GM12878 (cell line): ENCODE measurements at regions not wholly inside any gene's neighbourhood (a gene's known extent, or its start where the extent isn't known, plus 50 kb on each side); places are given as distances from the start of the nearest gene placed in this dataset.

Source experiments
- ATAC-seq: fragments of 200-7000 bp; cut with Tn5 transposase; 3 replicates; pipeline ENCODE4 v1.9.1; 2020; ENCODE audit warnings: mild to moderate bottlenecking, moderate library complexity
- BruUV-seq: library from RNA; stranded (reverse); fragments of 400-500 nt; replicated peaks from 2 replicates; lab custom pipeline; 2021; lab: Mats Ljungman, UMichigan
- CTCF ChIA-PET: fragments of 300-600 bp; sonication (Branson Sonifier 250); formaldehyde crosslinking; extraction: SDS; loops from one replicate; lab custom pipeline; 2021; ENCODE audit warnings: inconsistent platforms; lab: Yijun Ruan, JAX
- POLR2A ChIA-PET: fragments of 350-600 bp; formaldehyde crosslinking; extraction: SDS; loops from one replicate; lab custom pipeline; 2021; ENCODE audit warnings: inconsistent platforms; lab: Charles Lee
- RAD21 ChIA-PET: fragments of 300-600 bp; sonication (Branson Sonifier 250); formaldehyde crosslinking; loops from one replicate; lab custom pipeline; 2023; ENCODE audit warnings: antibody characterized with exemption; ENCODE audit not compliant: unreplicated experiment; lab: Charles Lee
- SMC1A ChIA-PET: fragments of 300-600 bp; sonication (Branson Sonifier 250); formaldehyde crosslinking; loops from one replicate; lab custom pipeline; 2023; ENCODE audit not compliant: unreplicated experiment, uncharacterized antibody; lab: Charles Lee
- DNase-seq: peaks from one replicate; pipeline ENCODE4 v3.0.0-alpha.2; 2011; ENCODE audit warnings: low read depth, low spot score
- FAIRE-seq: peaks from 3 replicates; lab custom pipeline; 2011; peaks lifted over from hg19 to GRCh38; lab: Jason Lieb, UNC
- H2AFZ ChIP-seq: 2 replicates; pipeline ENCODE4 v1.6.0; 2011; ENCODE audit warnings: low read depth, low read length, control low read depth; ENCODE audit not compliant: control insufficient read depth
- H3K27ac ChIP-seq: 2 replicates; pipeline ENCODE4 v1.5.1; 2011; ENCODE audit warnings: control low read depth; ENCODE audit not compliant: control insufficient read depth, insufficient read depth
- H3K27me3 ChIP-seq, 2 experiments: replicated peaks in 1 of 2; 2 replicates each; pipeline versions ENCODE4 v1.6.0 to v1.6.1; 2011; ENCODE audit warnings: low read length in 1 of 2; ENCODE audit not compliant: control insufficient read depth in 2 of 2, insufficient read depth in 2 of 2
- H3K36me3 ChIP-seq, 2 experiments: 2 replicates each; pipeline ENCODE4 v1.5.1; 2011; ENCODE audit warnings: low read length in 1 of 2; ENCODE audit not compliant: control insufficient read depth in 2 of 2, insufficient read depth in 2 of 2
- H3K4me1 ChIP-seq: 2 replicates; pipeline ENCODE4 v1.6.1; 2011; ENCODE audit warnings: mild to moderate bottlenecking, low read length, moderate library complexity, mixed read lengths; ENCODE audit not compliant: control insufficient read depth, insufficient read depth
- H3K4me2 ChIP-seq: 2 replicates; pipeline ENCODE4 v1.6.0; 2011; ENCODE audit warnings: control low read depth; ENCODE audit not compliant: control insufficient read depth, insufficient read depth
- H3K4me3 ChIP-seq: fragments of 200-600 bp; sonication (generic); 2 replicates; pipeline ENCODE4 v1.5.1; 2016
- H3K79me2 ChIP-seq: 2 replicates; pipeline ENCODE4 v1.6.0; 2011; ENCODE audit warnings: low read length; ENCODE audit not compliant: control insufficient read depth, insufficient read depth
- H3K9ac ChIP-seq: 2 replicates; pipeline ENCODE4 v1.8.0; 2011; ENCODE audit warnings: low read length, control low read depth, mixed read lengths; ENCODE audit not compliant: control insufficient read depth, insufficient read depth
- H3K9me3 ChIP-seq: replicated peaks from 3 replicates; pipeline ENCODE4 v1.5.1; 2011; ENCODE audit warnings: mild to moderate bottlenecking, low read length; ENCODE audit not compliant: control insufficient read depth, insufficient read depth
- H4K20me1 ChIP-seq: 2 replicates; pipeline ENCODE4 v1.6.0; 2011; ENCODE audit not compliant: control insufficient read depth, insufficient read depth
- CBX5 ChIP-seq: sonication (generic); IDR thresholded peaks from 2 replicates; pipeline ENCODE4 v1.6.1; 2016; ENCODE audit warnings: low read depth, moderate library complexity, mild to moderate bottlenecking, inconsistent platforms
- CEBPB ChIP-seq, 2 experiments: fragments of 150-350 bp in 1 of 2; IDR thresholded peaks; 2 replicates each; pipeline ENCODE4 v1.6.1; 2012 to 2014; ENCODE audit warnings: low read depth in 2 of 2, low read length in 2 of 2, borderline replicate concordance in 1 of 2, inconsistent platforms in 1 of 2
- CHD2 ChIP-seq: IDR thresholded peaks from 2 replicates; pipeline ENCODE4 v1.6.1; 2011; ENCODE audit warnings: low read depth, low read length, improper control_type of control experiment, borderline replicate concordance
- HSF1 ChIP-seq: fragments of 150-350 bp; IDR thresholded peaks from 2 replicates; pipeline ENCODE4 v1.6.1; 2014; ENCODE audit warnings: mild to moderate bottlenecking, low read depth, low read length
- SP1 ChIP-seq: IDR thresholded peaks from one replicate; pipeline ENCODE4 v1.6.1; 2011; ENCODE audit warnings: low read depth, low read length
- SRF ChIP-seq, 2 experiments: IDR thresholded peaks; 2 replicates each; pipeline ENCODE4 v1.6.1; 2011; ENCODE audit warnings: low read depth in 2 of 2, low read length in 2 of 2, mild to moderate bottlenecking in 1 of 2, moderate library complexity in 1 of 2
- SUPT20H ChIP-seq: IDR thresholded peaks from 2 replicates; pipeline ENCODE4 v1.6.1; 2011; ENCODE audit warnings: low read depth, mild to moderate bottlenecking, low read length, moderate library complexity, borderline replicate concordance; ENCODE audit not compliant: control insufficient read depth
- ZBTB40 ChIP-seq: fragments of 450-650 bp; IDR thresholded peaks from 2 replicates; pipeline ENCODE4 v1.6.1; 2016; ENCODE audit warnings: mild to moderate bottlenecking, moderate library complexity, borderline replicate concordance
- WGBS: methylation state at CpG from one replicate; pipeline ENCODE4 v1.1.6; 2016; ENCODE audit warnings: low lambda C conversion rate; ENCODE audit not compliant: insufficient replicate concordance, insufficient coverage; ENCODE audit errors: missing lambda C conversion rate; 5-methylcytosine and 5-hydroxymethylcytosine counted together
- in situ Hi-C: fragments of 300-500 bp; cut with MboI; formaldehyde crosslinking; loops from 9 replicates; pipeline ENCODE4 v1.14.3; 2018; ENCODE audit warnings: mixed read lengths
- intact Hi-C: fragments of 100-400 bp; cut with micrococcal nuclease; formaldehyde crosslinking; loops from one replicate; pipeline ENCODE4 v1.14.2; 2022; ENCODE audit not compliant: unreplicated experiment

DNA sequence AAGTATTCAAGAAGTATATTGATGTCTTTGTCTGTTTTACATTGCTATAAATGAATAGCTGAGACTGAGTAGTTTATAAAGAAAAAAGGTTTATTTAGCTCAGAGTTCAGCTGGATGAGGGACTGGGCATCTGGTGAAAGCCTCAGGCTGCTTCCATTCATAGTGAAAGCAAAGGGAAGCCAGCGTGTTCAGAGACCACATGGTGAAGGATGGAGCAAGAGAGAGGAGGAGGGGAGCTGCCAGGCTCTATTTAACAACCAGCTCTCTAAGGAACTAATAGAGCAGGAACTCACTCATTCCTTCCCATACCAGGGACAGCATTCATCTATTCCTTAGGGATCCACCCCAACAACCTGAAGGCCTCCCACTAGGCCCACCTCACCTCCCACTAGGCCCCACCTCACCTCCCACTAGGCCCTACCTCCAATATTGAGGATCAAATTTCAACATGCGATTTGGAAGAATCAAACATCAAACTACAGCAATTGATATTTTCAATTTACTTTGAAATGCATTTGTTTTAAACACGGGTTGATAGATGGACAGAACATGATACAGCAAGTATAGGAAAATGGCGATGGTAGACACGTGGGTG is 167.5 kb upstream of the HES1 start:
- DNase-seq (no peak), FAIRE-seq (no peak), ATAC-seq (no peak)
- no peak overlapping the region for H3K9ac ChIP-seq
- ChIA-PET SMC1A (interaction anchor here (2.4 kb wide), 1 partner anchor 168 kb away, joined by 6 read pairs; the partner anchor contains the start of gene HES1), CTCF (interaction anchor here (0.7 kb wide), 1 partner anchor 168 kb away, joined by 4 read pairs; the partner anchor contains the start of gene HES1), RAD21 (no interaction called here), POLR2A (interaction anchor here (0.6 kb wide), 1 partner anchor 132 kb away, joined by 3 read pairs; no protein-coding TSS in a partner anchor)
- no peaks in the 10 kb centered on the region for H3K79me2 ChIP-seq
- H2AFZ ChIP-seq = no peak overlapping the region
- BruUV-seq = no TSS peak
- no peak for TF ChIP-seq CEBPB (IDR thresholded peaks at IDR 0.05; ENCODE audit: borderline replicate concordance in 1 of 2, low read depth in 2 of 2, low read length in 2 of 2)
- no peak for TF ChIP-seq SUPT20H
- TF ChIP-seq ZBTB40 = no peak
- TF ChIP-seq CBX5 = no peak
- no peak for TF ChIP-seq SP1
- no peak for TF ChIP-seq SRF (IDR thresholded peaks at IDR 0.05; ENCODE audit: low read depth in 2 of 2, low read length in 2 of 2)
- no peak for TF ChIP-seq CHD2
- TF ChIP-seq HSF1 = no peak
- H3K4me2 ChIP-seq = no peak overlapping the region
- in situ Hi-C loops (no loop called here), intact Hi-C loops (no loop called here)
- H3K36me3 ChIP-seq = no peaks in the 10 kb centered on the region
- H3K27ac ChIP-seq = no peak overlapping the region
- H3K9me3 ChIP-seq = no peaks in the 10 kb centered on the region
- peaks cover 0 to 1% of the 10 kb centered on the region in 2 experiments; a peak in 3 of 4 replicates for H3K27me3 ChIP-seq
- H4K20me1 ChIP-seq = no peaks in the 10 kb centered on the region
- H3K4me3 ChIP-seq = no peak overlapping the region
- WGBS = 70% methylated on average over 5 of the region's 5 CpGs
- peaks cover 14% of the 10 kb centered on the region for H3K4me1 ChIP-seq
